Hepatocyte (in vitro differentiated cells): ENCODE measurements at regions not wholly inside any gene's neighbourhood (a gene's known extent, or its start where the extent isn't known, plus 50 kb on each side); places are given as distances from the start of the nearest gene placed in this dataset.

ENCODE experiments used
- CTCF ChIP-seq: fragments of 200-600 bp; sonication (generic); IDR thresholded peaks from 2 replicates; pipeline ENCODE4 v1.5.1; 2016; ENCODE audit warnings: antibody characterized with exemption, mild to moderate bottlenecking; ENCODE audit not compliant: poor library complexity
- EZH2 ChIP-seq: fragments of 200-600 bp; sonication (generic); IDR thresholded peaks from 2 replicates; pipeline ENCODE4 v1.6.1; 2016; ENCODE audit warnings: antibody characterized with exemption, mild to moderate bottlenecking, borderline replicate concordance

GRCh38 chr17:53406907-53407306 lies 415.8 kb upstream of the KIF2B start:
- TF ChIP-seq CTCF (no peak), EZH2 (no peak)
